Vagina (tissue), 2 donors: ENCODE measurements at regions not wholly inside any gene's neighbourhood (a gene's known extent, or its start where the extent isn't known, plus 50 kb on each side); places are given as distances from the start of the nearest gene placed in this dataset.

Source experiments
- CTCF ChIP-seq, 3 experiments: fragments of 450-650 bp in 2 of 3; fragments of 200-600 bp in 1 of 3; sonication (generic) in 1 of 3; IDR thresholded peaks; one replicate each; pipeline ENCODE4 v1.5.1; 2017 to 2019; ENCODE audit warnings: antibody characterized with exemption in 3 of 3, mild to moderate bottlenecking in 2 of 3, moderate library complexity in 2 of 3
- POLR2A ChIP-seq, 2 donors: fragments of 450-650 bp; IDR thresholded peaks; one replicate each; pipeline ENCODE4 v1.6.1; 2017; ENCODE audit warnings: antibody characterized with exemption in 2 of 2, mild to moderate bottlenecking in 2 of 2, moderate library complexity in 2 of 2
- POLR2AphosphoS5 ChIP-seq, 2 donors: sonication (generic); formaldehyde crosslinking; IDR thresholded peaks; one replicate each; pipeline ENCODE4 v1.9.0; 2017; ENCODE audit warnings: antibody characterized with exemption in 2 of 2, mild to moderate bottlenecking in 2 of 2, low read depth in 1 of 2; ENCODE audit not compliant: insufficient read depth in 1 of 2

- TF ChIP-seq CTCF (IDR thresholded peaks at IDR 0.05): no peak
- no peak for TF ChIP-seq POLR2A (IDR thresholded peaks at IDR 0.05)
- TF ChIP-seq POLR2AphosphoS5 (IDR thresholded peaks at IDR 0.05; ENCODE audit: insufficient read depth in 1 of 2, low read depth in 1 of 2): no peak
Measured at GRCh38 chr5:176184608-176185132, 53.6 kb upstream of the SIMC1 start.
